Tongue (tissue), 1 donor: ENCODE measurements at regions not wholly inside any gene's neighbourhood (a gene's known extent, or its start where the extent isn't known, plus 50 kb on each side); places are given as distances from the start of the nearest gene placed in this dataset.
"Not testable (repeated sequence)": the region's sequence is repeated elsewhere in the genome, so short reads cannot be mapped to it uniquely, and the experiment has no call there.

Source experiments
- DNase-seq: peaks from one replicate; pipeline ENCODE4 v3.0.0-alpha.2; 2015

GRCh38 chrX:40243755-40244515 is 146.2 kb upstream of the BCOR start:
- peak; percentile 39 for DNase-seq

- no peak for DNase-seq
These were observed 143.1 kb upstream of the BCOR start for GRCh38 chrX:40240844-40241243.

GRCh38 chrX:40237731-40238178 is 140.0 kb upstream of the BCOR start:
- DNase-seq, result no peak

- DNase-seq, result no peak
These were observed 132.9 kb upstream of the BCOR start for GRCh38 chrX:40230646-40231045.

GRCh38 chrX:40227125-40227524 is 129.4 kb upstream of the BCOR start:
- DNase-seq, result no peak

GRCh38 chrX:40224658-40225057 is 126.9 kb upstream of the BCOR start:
- DNase-seq, result no peak

- not testable (repeated sequence) for DNase-seq
These were observed 124.9 kb upstream of the BCOR start for GRCh38 chrX:40222612-40223011.

GRCh38 chrX:40213092-40213491 is 115.3 kb upstream of the BCOR start:
- no peak for DNase-seq

GRCh38 chrX:40209951-40210617 is 112.3 kb upstream of the BCOR start:
- DNase-seq, result no peak

GRCh38 chrX:40207626-40208025 is 109.9 kb upstream of the BCOR start:
- no peak for DNase-seq

- DNase-seq, result no peak
These were observed 107.7 kb upstream of the BCOR start for GRCh38 chrX:40205471-40205870.

GRCh38 chrX:40202456-40202855 is 104.7 kb upstream of the BCOR start:
- no peak for DNase-seq

GRCh38 chrX:40201329-40201885 is 103.6 kb upstream of the BCOR start:
- no peak for DNase-seq

- DNase-seq, result peak; percentile 56
These were observed 101.9 kb upstream of the BCOR start for GRCh38 chrX:40199704-40200103.

GRCh38 chrX:40197071-40197470 is 99.3 kb upstream of the BCOR start:
- no peak for DNase-seq

GRCh38 chrX:40195368-40195767 is 97.6 kb upstream of the BCOR start:
- no peak for DNase-seq

- DNase-seq, result no peak
These were observed 94.4 kb upstream of the BCOR start for GRCh38 chrX:40192196-40192595.

- DNase-seq, result no peak
These were observed 91.9 kb upstream of the BCOR start for GRCh38 chrX:40189637-40190036.

- peak; percentile 28 for DNase-seq
These were observed 91.0 kb upstream of the BCOR start for GRCh38 chrX:40188573-40189417.

- DNase-seq, result no peak
These were observed 87.2 kb upstream of the BCOR start for GRCh38 chrX:40184968-40185367.

- no peak for DNase-seq
These were observed 84.9 kb upstream of the BCOR start for GRCh38 chrX:40182615-40183014.

- no peak for DNase-seq
These were observed 84.3 kb upstream of the BCOR start for GRCh38 chrX:40182095-40182494.

- DNase-seq, result no peak
These were observed 81.5 kb upstream of the BCOR start for GRCh38 chrX:40179283-40179682.
